Sigmoid colon (tissue), 6 donors: ENCODE measurements at regions not wholly inside any gene's neighbourhood (a gene's known extent, or its start where the extent isn't known, plus 50 kb on each side); places are given as distances from the start of the nearest gene placed in this dataset.
"Not testable (repeated sequence)": the region's sequence is repeated elsewhere in the genome, so short reads cannot be mapped to it uniquely, and the experiment has no call there.

Experiments used
- DNase-seq: peaks from one replicate; pipeline ENCODE4 v3.0.0-alpha.2; 2019
- H3K27ac ChIP-seq, 4 donors: fragments of 200-600 bp; sonication (generic); one replicate each; pipeline ENCODE4 v1.5.1; 2016 to 2019; ENCODE audit warnings: mild to moderate bottlenecking in 1 of 4
- H3K27me3 ChIP-seq, 3 donors: fragments of 200-600 bp; sonication (generic); one replicate each; pipeline ENCODE4 v1.5.1; 2019; ENCODE audit warnings: mild to moderate bottlenecking in 1 of 3
- H3K36me3 ChIP-seq, 4 donors: fragments of 200-600 bp; sonication (generic); one replicate each; pipeline ENCODE4 v1.5.1; 2016 to 2019
- H3K4me1 ChIP-seq, 4 donors: fragments of 200-600 bp; sonication (generic); one replicate each; pipeline ENCODE4 v1.5.1; 2017 to 2019
- H3K4me3 ChIP-seq, 4 donors: fragments of 200-600 bp; sonication (generic); one replicate each; pipeline ENCODE4 v1.5.1; 2017 to 2019; ENCODE audit warnings: mild to moderate bottlenecking in 2 of 4, moderate library complexity in 1 of 4
- H3K9me3 ChIP-seq, 4 donors: fragments of 200-600 bp in 3 of 4; sonication (generic) in 3 of 4; one replicate each; pipeline versions ENCODE4 v1.5.1 to v1.6.1; 2013 to 2019
- CTCF ChIP-seq, 4 experiments: fragments of 450-650 bp in 3 of 4; fragments of 200-600 bp in 1 of 4; IDR thresholded peaks; one replicate each; pipeline ENCODE4 v1.5.1; 2016 to 2019; ENCODE audit warnings: antibody characterized with exemption in 4 of 4, mild to moderate bottlenecking in 3 of 4, moderate library complexity in 2 of 4
- EP300 ChIP-seq, 4 donors: sonication (generic); formaldehyde crosslinking; IDR thresholded peaks; one replicate each; pipeline ENCODE4 v1.6.1; 2017; ENCODE audit warnings: antibody characterized with exemption in 4 of 4
- POLR2A ChIP-seq, 2 donors: fragments of 450-650 bp; IDR thresholded peaks; one replicate each; pipeline ENCODE4 v1.6.1; 2016; ENCODE audit warnings: antibody characterized with exemption in 2 of 2, mild to moderate bottlenecking in 2 of 2, moderate library complexity in 2 of 2
- POLR2AphosphoS5 ChIP-seq, 4 donors: sonication (generic); formaldehyde crosslinking; IDR thresholded peaks; one replicate each; pipeline ENCODE4 v1.6.1; 2017; ENCODE audit warnings: antibody characterized with exemption in 4 of 4
- WGBS, 2 donors: extraction: QIAGEN DNeasy Blood & Tissue Kit; methylation state at CpG; one replicate each; pipeline ENCODE4 v1.1.7; 2013; 5-methylcytosine and 5-hydroxymethylcytosine counted together
- intact Hi-C: fragments of 100-400 bp; cut with DNase I; formaldehyde crosslinking; loops from one replicate; pipeline ENCODE4 v1.15.1; 2023
- donor health status: healthy with polysubstance abuse.
- donor health status: healthy.

GRCh38 chr10:30160271-30160982, 101.0 kb upstream of the JCAD start:
- no peak overlapping the region for H3K4me3 ChIP-seq
- 28 to 62% methylated on average over 6 of the region's 6 CpGs for WGBS, 2 donors
- intact Hi-C loops, result no loop called here

DNA sequence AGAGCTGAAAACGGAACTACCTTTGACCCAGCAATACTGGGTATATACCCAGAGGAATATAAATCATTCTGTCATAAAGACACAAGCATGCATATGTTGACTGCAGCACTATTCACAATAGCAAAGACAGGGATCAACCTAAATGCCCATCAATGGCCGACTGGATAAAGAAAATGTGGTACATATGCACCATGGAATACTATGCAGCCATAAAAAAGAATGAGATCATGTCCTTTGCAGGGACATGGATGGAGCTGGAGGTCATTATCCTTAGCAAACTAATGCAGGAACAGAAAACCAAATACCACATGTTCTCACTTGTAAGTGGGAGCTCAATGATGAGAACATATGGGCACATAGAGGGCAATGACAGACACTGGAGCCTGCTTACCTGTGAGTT, 100.2 kb upstream of the JCAD start:
- intact Hi-C loops, result not testable (repeated sequence)

More at GRCh38 chr10:30160271-30160982, 101.0 kb upstream of the JCAD start:
- Histone ChIP-seq H3K27me3 (no peaks in the 10 kb centered on the region), H3K27ac (peak overlapping the region in 2 of 4 donors; percentile 6 to 16), H3K9me3 (no peaks in the 10 kb centered on the region), H3K36me3 (no peaks in the 10 kb centered on the region), H3K4me1 (peaks cover 0 to 11% (median 5%) of the 10 kb centered on the region in 4 donors)
- no peak for DNase-seq
- TF ChIP-seq POLR2AphosphoS5 (IDR thresholded peaks at IDR 0.05) (no peak), EP300 (IDR thresholded peaks at IDR 0.05) (no peak), CTCF (IDR thresholded peaks at IDR 0.05) (no peak), POLR2A (IDR thresholded peaks at IDR 0.05) (no peak)

GRCh38 chr10:30158325-30158960, 99.1 kb upstream of the JCAD start:
- intact Hi-C loops, result no loop called here
- DNase-seq, result no peak
- no peaks in the 10 kb centered on the region for H3K27me3 ChIP-seq

More for the DNA sequence above, 100.2 kb upstream of the JCAD start:
- H3K36me3 ChIP-seq, H3K4me3 ChIP-seq, DNase-seq, H3K27me3 ChIP-seq, H3K27ac ChIP-seq, H3K9me3 ChIP-seq: not testable (repeated sequence)
- H3K4me1 ChIP-seq, result peaks cover 0 to 11% (median 5%) of the 10 kb centered on the region in 4 donors
- 59 to 87% methylated on average over 2 of the region's 2 CpGs for WGBS, 2 donors

DNA sequence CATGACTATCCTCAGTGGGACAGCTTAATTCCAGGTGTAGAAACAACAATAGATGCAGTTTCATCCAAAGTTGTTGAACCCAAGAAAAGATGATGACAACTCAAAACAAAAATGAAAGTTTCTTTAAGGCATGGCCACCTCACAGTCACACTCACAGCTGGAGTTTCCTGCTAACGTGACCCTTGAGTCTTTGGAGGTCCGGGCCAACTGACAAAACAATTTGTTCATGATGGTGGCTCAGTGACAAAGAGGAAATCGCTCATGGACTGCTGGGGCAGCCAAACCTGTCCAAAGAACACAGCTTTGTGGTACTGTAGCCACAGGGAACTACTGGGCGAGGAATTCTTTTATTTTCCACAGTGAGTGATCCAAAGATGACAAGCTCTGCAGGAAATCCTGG, 96.0 kb upstream of the JCAD start:
- Histone ChIP-seq H3K4me3 (no peak overlapping the region), H3K27me3 (no peaks in the 10 kb centered on the region), H3K4me1 (peaks cover 0 to 12% (median 3%) of the 10 kb centered on the region in 4 donors), H3K27ac (no peak overlapping the region), H3K36me3 (no peaks in the 10 kb centered on the region), H3K9me3 (no peaks in the 10 kb centered on the region)
- intact Hi-C loops, result no loop called here
- WGBS, 2 donors, result 55 to 63% methylated on average over 4 of the region's 4 CpGs
- TF ChIP-seq POLR2A (IDR thresholded peaks at IDR 0.05), result no peak
- TF ChIP-seq EP300 (IDR thresholded peaks at IDR 0.05), result no peak
- no peak for DNase-seq

More at GRCh38 chr10:30158325-30158960, 99.1 kb upstream of the JCAD start:
- TF ChIP-seq POLR2A (IDR thresholded peaks at IDR 0.05) (no peak), CTCF (IDR thresholded peaks at IDR 0.05) (no peak), POLR2AphosphoS5 (IDR thresholded peaks at IDR 0.05) (no peak)
- Histone ChIP-seq H3K9me3 (no peaks in the 10 kb centered on the region), H3K4me1 (peaks cover 0 to 11% (median 5%) of the 10 kb centered on the region in 4 donors), H3K27ac (no peak overlapping the region), H3K4me3 (no peak overlapping the region), H3K36me3 (no peaks in the 10 kb centered on the region)
- 32 to 65% methylated on average over 2 of the region's 2 CpGs for WGBS, 2 donors

GRCh38 chr10:30154561-30154960, 95.2 kb upstream of the JCAD start:
- Histone ChIP-seq H3K36me3 (no peaks in the 10 kb centered on the region), H3K27me3 (no peaks in the 10 kb centered on the region), H3K9me3 (no peaks in the 10 kb centered on the region), H3K4me1 (peaks cover 0 to 7% (median 2%) of the 10 kb centered on the region in 4 donors), H3K27ac (no peak overlapping the region), H3K4me3 (no peak overlapping the region)
- intact Hi-C loops, result no loop called here
- TF ChIP-seq POLR2A (IDR thresholded peaks at IDR 0.05) (no peak), POLR2AphosphoS5 (IDR thresholded peaks at IDR 0.05) (no peak), CTCF (IDR thresholded peaks at IDR 0.05) (no peak), EP300 (IDR thresholded peaks at IDR 0.05) (no peak)
- WGBS, 2 donors, result 29 to 76% methylated on average over 1 of the region's 1 CpG
- no peak for DNase-seq
